ENCODE measurements at regions not wholly inside any gene's neighbourhood (a gene's known extent, or its start where the extent isn't known, plus 50 kb on each side); places are given as distances from the start of the nearest gene placed in this dataset.
A peak's percentile ranks its signal among the peaks of the same experiment; 100 is the strongest.

- H3K27me3 ChIP-seq, result no peaks in the 10 kb centered on the region
- no peaks in the 10 kb centered on the region for H3K4me1 ChIP-seq
- no peak overlapping the region for H3K27ac ChIP-seq
- H3K4me3 ChIP-seq, result no peak overlapping the region
- WGBS, 2 donors, result 85 to 90% methylated on average over 3 of the region's 3 CpGs
- TF ChIP-seq CTCF (IDR thresholded peaks at IDR 0.05), result no peak
- ATAC-seq (no peak), FAIRE-seq (no peak), DNase-seq (no peak)
- H3K9me3 ChIP-seq, result no peaks in the 10 kb centered on the region
- H3K36me3 ChIP-seq, result no peaks in the 10 kb centered on the region
- intact Hi-C loops (cut with DNase I), result no loop called here
These were observed 108.9 kb upstream of the SYNDIG1 start for GRCh38 chr20:24360531-24360930.

- 70 to 79% methylated on average over 8 of the region's 8 CpGs for WGBS, 2 donors
- no peak for ATAC-seq
- intact Hi-C loops (cut with DNase I), result no loop called here
These were observed 110.0 kb upstream of the SYNDIG1 start for GRCh38 chr20:24359321-24360027.

GRCh38 chr20:24357931-24358330 is 111.5 kb upstream of the SYNDIG1 start:
- no peaks in the 10 kb centered on the region for H3K27me3 ChIP-seq
- 58 to 78% methylated on average over 3 of the region's 3 CpGs for WGBS, 2 donors
- no peak for TF ChIP-seq CTCF (IDR thresholded peaks at IDR 0.05)
- DNase-seq (no peak), ATAC-seq (no peak), FAIRE-seq (no peak)
- no peak overlapping the region for H3K27ac ChIP-seq
- no peaks in the 10 kb centered on the region for H3K36me3 ChIP-seq
- H3K9me3 ChIP-seq, result no peaks in the 10 kb centered on the region
- intact Hi-C loops (cut with DNase I), result no loop called here
- H3K4me1 ChIP-seq, result no peaks in the 10 kb centered on the region
- no peak overlapping the region for H3K4me3 ChIP-seq

More at GRCh38 chr20:24359321-24360027, 110.0 kb upstream of the SYNDIG1 start:
- H3K27ac ChIP-seq, result no peak overlapping the region
- no peak for TF ChIP-seq CTCF (IDR thresholded peaks at IDR 0.05)
- no peaks in the 10 kb centered on the region for H3K9me3 ChIP-seq
- no peak for DNase-seq
- no peak for FAIRE-seq
- no peaks in the 10 kb centered on the region for H3K36me3 ChIP-seq
- H3K27me3 ChIP-seq, result no peaks in the 10 kb centered on the region
- no peak overlapping the region for H3K4me3 ChIP-seq
- no peaks in the 10 kb centered on the region for H3K4me1 ChIP-seq

GRCh38 chr20:24357177-24357576 is 112.3 kb upstream of the SYNDIG1 start:
- Histone ChIP-seq H3K27me3 (no peaks in the 10 kb centered on the region), H3K4me3 (no peak overlapping the region), H3K27ac (no peak overlapping the region), H3K4me1 (no peaks in the 10 kb centered on the region), H3K9me3 (no peaks in the 10 kb centered on the region), H3K36me3 (no peaks in the 10 kb centered on the region)
- ATAC-seq, result peak in 2 of 4 donors; percentile 36 to 66
- DNase-seq, result peak in 1 of 6 donors; percentile 22
- intact Hi-C loops (cut with DNase I), result no loop called here
- no peak for FAIRE-seq
- 50 to 56% methylated on average over 3 of the region's 3 CpGs for WGBS, 2 donors
- no peak for TF ChIP-seq CTCF (IDR thresholded peaks at IDR 0.05)

GRCh38 chr20:24353135-24353690 is 116.2 kb upstream of the SYNDIG1 start:
- ATAC-seq (no peak), FAIRE-seq (no peak)

More at GRCh38 chr20:24353135-24353690, 116.2 kb upstream of the SYNDIG1 start:
- no peak overlapping the region for H3K4me3 ChIP-seq
- intact Hi-C loops (cut with DNase I), result no loop called here
- H3K9me3 ChIP-seq, result no peaks in the 10 kb centered on the region
- H3K27me3 ChIP-seq, result no peaks in the 10 kb centered on the region
- no peak for TF ChIP-seq CTCF (IDR thresholded peaks at IDR 0.05)
- no peak for DNase-seq
- no peak overlapping the region for H3K27ac ChIP-seq
- H3K36me3 ChIP-seq, result no peaks in the 10 kb centered on the region
- H3K4me1 ChIP-seq, result no peaks in the 10 kb centered on the region
- WGBS, 2 donors, result 60 to 72% methylated on average over 4 of the region's 4 CpGs
